Panc1 (cell line): ENCODE measurements at regions not wholly inside any gene's neighbourhood (a gene's known extent, or its start where the extent isn't known, plus 50 kb on each side); places are given as distances from the start of the nearest gene placed in this dataset.

ENCODE experiments used
- ATAC-seq: fragments of 200-7000 bp; cut with Tn5 transposase; 2 replicates; pipeline ENCODE4 v1.9.1; 2020; ENCODE audit warnings: mild to moderate bottlenecking, moderate library complexity
- BruUV-seq: library from RNA; stranded (reverse); fragments of 400-500 nt; replicated peaks from 2 replicates; lab custom pipeline; 2021; lab: Mats Ljungman, UMichigan
- CTCF ChIA-PET: fragments of 300-600 bp; sonication (Branson Sonifier 250); formaldehyde crosslinking; loops from one replicate; lab custom pipeline; 2022; ENCODE audit warnings: antibody characterized with exemption; lab: Charles Lee
- POLR2A ChIA-PET: fragments of 300-600 bp; sonication (Branson Sonifier 250); formaldehyde crosslinking; loops from one replicate; lab custom pipeline; 2022; ENCODE audit warnings: antibody characterized with exemption; lab: Charles Lee
- DNase-seq: peaks from one replicate; pipeline ENCODE4 v3.0.0-alpha.2; 2010; ENCODE audit warnings: low read depth, low spot score
- H3K27ac ChIP-seq: 2 replicates; pipeline ENCODE4 v1.5.1; 2011; ENCODE audit warnings: mild to moderate bottlenecking, low read length, inconsistent platforms
- H3K27me3 ChIP-seq: fragments of 200-500 bp; sonication (Bioruptor generic); 2 replicates; pipeline ENCODE4 v1.6.0; 2014; ENCODE audit warnings: low read length, inconsistent platforms; ENCODE audit not compliant: control insufficient read depth, insufficient read depth
- H3K36me3 ChIP-seq: fragments of 200-500 bp; sonication (Bioruptor generic); 2 replicates; pipeline ENCODE4 v1.5.1; 2014; ENCODE audit warnings: inconsistent platforms, mild to moderate bottlenecking, low read length, moderate library complexity; ENCODE audit not compliant: control insufficient read depth, insufficient read depth
- H3K4me1 ChIP-seq: 2 replicates; pipeline ENCODE4 v1.5.1; 2011; ENCODE audit warnings: inconsistent platforms, mild to moderate bottlenecking, low read length, moderate library complexity; ENCODE audit not compliant: control insufficient read depth, insufficient read depth
- H3K4me3 ChIP-seq, 2 experiments: 2 replicates each; pipeline ENCODE4 v1.5.1; 2011 to 2012; ENCODE audit warnings: low read depth in 2 of 2, low read length in 2 of 2, mild to moderate bottlenecking in 2 of 2, inconsistent platforms in 1 of 2, moderate library complexity in 1 of 2
- H3K9me3 ChIP-seq: fragments of 200-500 bp; sonication (Bioruptor generic); 2 replicates; pipeline ENCODE4 v1.5.1; 2014; ENCODE audit warnings: low read depth, mild to moderate bottlenecking, inconsistent platforms, low read length, moderate library complexity; ENCODE audit not compliant: control insufficient read depth, insufficient read depth
- POLR2AphosphoS5 ChIP-seq: IDR thresholded peaks from 2 replicates; pipeline ENCODE4 v1.6.1; 2012; ENCODE audit warnings: mild to moderate bottlenecking, low read depth, low read length, moderate library complexity
- SIN3A ChIP-seq: IDR thresholded peaks from 2 replicates; pipeline ENCODE4 v1.6.1; 2012; ENCODE audit warnings: low read depth, mild to moderate bottlenecking, low read length, moderate library complexity, borderline replicate concordance; ENCODE audit not compliant: insufficient read depth
- TCF7L2 ChIP-seq: IDR thresholded peaks from 2 replicates; pipeline ENCODE4 v1.6.1; 2011; ENCODE audit warnings: mild to moderate bottlenecking, low read depth, low read length, inconsistent platforms
- in situ Hi-C: cut with HindIII; loops from 2 replicates; pipeline ENCODE4 v1.10.0; 2016; ENCODE audit warnings: low sequenced_read_pairs, low pct_unique_long_range_greater_than_20kb
- intact Hi-C: fragments of 100-400 bp; cut with micrococcal nuclease; formaldehyde crosslinking; loops from one replicate; pipeline ENCODE4 v1.10.0; 2022; ENCODE audit not compliant: unreplicated experiment
- TF ChIP-seq, protein P1 (sequence below), 2 experiments: IDR thresholded peaks; 2 replicates each; pipeline ENCODE4 v1.6.1; 2011 to 2012; ENCODE audit warnings: low read depth in 2 of 2, control low read depth in 1 of 2, low read length in 1 of 2, mild to moderate bottlenecking in 1 of 2, moderate library complexity in 1 of 2; ENCODE audit not compliant: insufficient read depth in 1 of 2
- TF ChIP-seq, protein P2 (sequence below): fragments of 450-650 bp; IDR thresholded peaks from 2 replicates; pipeline ENCODE4 v1.5.1; 2017; ENCODE audit warnings: mild to moderate bottlenecking

DNA sequence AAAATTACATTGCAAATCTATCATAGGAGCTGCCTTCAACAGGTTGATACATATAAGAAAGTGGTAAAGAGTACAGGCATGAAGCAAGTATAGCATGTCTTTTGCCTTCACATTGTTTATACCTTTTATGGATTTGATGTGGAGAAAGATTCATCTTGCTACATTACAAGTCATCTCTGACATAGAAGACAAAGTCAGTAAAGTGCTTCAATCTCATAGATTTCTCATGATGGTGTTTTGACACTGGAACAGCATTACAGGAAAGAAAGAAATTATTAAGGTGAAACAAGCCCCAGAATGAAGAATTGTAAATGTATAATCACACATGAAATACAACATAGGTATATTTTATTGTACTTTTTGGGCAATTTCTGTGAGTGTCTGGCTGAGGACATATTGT is 580.7 kb upstream of the MMS22L start:
- no peak overlapping the region for H3K4me3 ChIP-seq
- TF ChIP-seq SIN3A (no peak), POLR2AphosphoS5 (no peak), TCF7L2 (no peak)
- TF ChIP-seq, protein P1, sequence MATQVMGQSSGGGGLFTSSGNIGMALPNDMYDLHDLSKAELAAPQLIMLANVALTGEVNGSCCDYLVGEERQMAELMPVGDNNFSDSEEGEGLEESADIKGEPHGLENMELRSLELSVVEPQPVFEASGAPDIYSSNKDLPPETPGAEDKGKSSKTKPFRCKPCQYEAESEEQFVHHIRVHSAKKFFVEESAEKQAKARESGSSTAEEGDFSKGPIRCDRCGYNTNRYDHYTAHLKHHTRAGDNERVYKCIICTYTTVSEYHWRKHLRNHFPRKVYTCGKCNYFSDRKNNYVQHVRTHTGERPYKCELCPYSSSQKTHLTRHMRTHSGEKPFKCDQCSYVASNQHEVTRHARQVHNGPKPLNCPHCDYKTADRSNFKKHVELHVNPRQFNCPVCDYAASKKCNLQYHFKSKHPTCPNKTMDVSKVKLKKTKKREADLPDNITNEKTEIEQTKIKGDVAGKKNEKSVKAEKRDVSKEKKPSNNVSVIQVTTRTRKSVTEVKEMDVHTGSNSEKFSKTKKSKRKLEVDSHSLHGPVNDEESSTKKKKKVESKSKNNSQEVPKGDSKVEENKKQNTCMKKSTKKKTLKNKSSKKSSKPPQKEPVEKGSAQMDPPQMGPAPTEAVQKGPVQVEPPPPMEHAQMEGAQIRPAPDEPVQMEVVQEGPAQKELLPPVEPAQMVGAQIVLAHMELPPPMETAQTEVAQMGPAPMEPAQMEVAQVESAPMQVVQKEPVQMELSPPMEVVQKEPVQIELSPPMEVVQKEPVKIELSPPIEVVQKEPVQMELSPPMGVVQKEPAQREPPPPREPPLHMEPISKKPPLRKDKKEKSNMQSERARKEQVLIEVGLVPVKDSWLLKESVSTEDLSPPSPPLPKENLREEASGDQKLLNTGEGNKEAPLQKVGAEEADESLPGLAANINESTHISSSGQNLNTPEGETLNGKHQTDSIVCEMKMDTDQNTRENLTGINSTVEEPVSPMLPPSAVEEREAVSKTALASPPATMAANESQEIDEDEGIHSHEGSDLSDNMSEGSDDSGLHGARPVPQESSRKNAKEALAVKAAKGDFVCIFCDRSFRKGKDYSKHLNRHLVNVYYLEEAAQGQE (IDR thresholded peaks at IDR 0.05; ENCODE audit: insufficient read depth in 1 of 2, low read depth in 2 of 2, low read length in 1 of 2): no peak
- TF ChIP-seq, protein P2, sequence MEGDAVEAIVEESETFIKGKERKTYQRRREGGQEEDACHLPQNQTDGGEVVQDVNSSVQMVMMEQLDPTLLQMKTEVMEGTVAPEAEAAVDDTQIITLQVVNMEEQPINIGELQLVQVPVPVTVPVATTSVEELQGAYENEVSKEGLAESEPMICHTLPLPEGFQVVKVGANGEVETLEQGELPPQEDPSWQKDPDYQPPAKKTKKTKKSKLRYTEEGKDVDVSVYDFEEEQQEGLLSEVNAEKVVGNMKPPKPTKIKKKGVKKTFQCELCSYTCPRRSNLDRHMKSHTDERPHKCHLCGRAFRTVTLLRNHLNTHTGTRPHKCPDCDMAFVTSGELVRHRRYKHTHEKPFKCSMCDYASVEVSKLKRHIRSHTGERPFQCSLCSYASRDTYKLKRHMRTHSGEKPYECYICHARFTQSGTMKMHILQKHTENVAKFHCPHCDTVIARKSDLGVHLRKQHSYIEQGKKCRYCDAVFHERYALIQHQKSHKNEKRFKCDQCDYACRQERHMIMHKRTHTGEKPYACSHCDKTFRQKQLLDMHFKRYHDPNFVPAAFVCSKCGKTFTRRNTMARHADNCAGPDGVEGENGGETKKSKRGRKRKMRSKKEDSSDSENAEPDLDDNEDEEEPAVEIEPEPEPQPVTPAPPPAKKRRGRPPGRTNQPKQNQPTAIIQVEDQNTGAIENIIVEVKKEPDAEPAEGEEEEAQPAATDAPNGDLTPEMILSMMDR: no peak
- H3K27me3 ChIP-seq: no peaks in the 10 kb centered on the region
- CTCF ChIA-PET: no interaction called here
- intact Hi-C loops: no loop called here
- no peak overlapping the region for H3K27ac ChIP-seq
- DNase-seq (no peak), ATAC-seq (no peak)
- no peaks in the 10 kb centered on the region; the same call in 1 of the 2 replicates for H3K36me3 ChIP-seq
- POLR2A ChIA-PET: no interaction called here
- in situ Hi-C loops: no loop called here
- no peaks in the 10 kb centered on the region for H3K9me3 ChIP-seq
- no peaks in the 10 kb centered on the region for H3K4me1 ChIP-seq
- no TSS peak for BruUV-seq

DNA sequence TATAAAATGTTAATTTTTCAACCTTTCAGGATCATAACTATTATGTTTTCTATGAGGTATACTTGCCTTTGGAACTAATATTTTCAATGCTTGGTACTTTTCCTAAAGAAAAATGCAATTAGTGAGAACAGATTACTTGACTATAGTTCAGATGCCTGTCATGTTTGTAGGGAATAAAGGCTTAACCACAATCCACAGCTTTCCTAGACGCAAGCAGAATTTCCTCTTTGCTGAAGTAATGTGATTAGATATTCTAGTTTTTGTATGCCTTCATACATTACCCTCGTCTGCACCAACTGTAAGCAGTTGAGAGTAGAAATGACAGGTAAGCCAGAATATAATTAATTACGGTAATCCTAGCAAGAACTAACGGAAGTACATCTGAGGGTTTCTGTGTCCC is 581.4 kb upstream of the MMS22L start:
- TF ChIP-seq SIN3A: no peak
- TF ChIP-seq, protein P2: no peak
- no peak for TF ChIP-seq TCF7L2
- TF ChIP-seq, protein P1 (IDR thresholded peaks at IDR 0.05; ENCODE audit: insufficient read depth in 1 of 2, low read depth in 2 of 2, low read length in 1 of 2): no peak
- TF ChIP-seq POLR2AphosphoS5: no peak
- ChIA-PET CTCF (no interaction called here), POLR2A (no interaction called here)
- no TSS peak for BruUV-seq
- Histone ChIP-seq H3K36me3 (no peaks in the 10 kb centered on the region; the same call in 1 of the 2 replicates), H3K9me3 (no peaks in the 10 kb centered on the region), H3K27ac (no peak overlapping the region), H3K4me1 (no peaks in the 10 kb centered on the region), H3K27me3 (no peaks in the 10 kb centered on the region), H3K4me3 (no peak overlapping the region)
- intact Hi-C loops: no loop called here
- DNase-seq (no peak), ATAC-seq (no peak)
- in situ Hi-C loops: no loop called here
